Transverse colon (tissue), 4 donors: ENCODE measurements at regions not wholly inside any gene's neighbourhood (a gene's known extent, or its start where the extent isn't known, plus 50 kb on each side); places are given as distances from the start of the nearest gene placed in this dataset.

ENCODE experiments used
- DNase-seq: peaks from one replicate; pipeline ENCODE4 v3.0.0-alpha.2; 2019
- H3K27ac ChIP-seq, 4 donors: fragments of 200-600 bp; sonication (generic); 2 replicates each; pipeline ENCODE4 v1.5.1; 2016 to 2018; ENCODE audit warnings: inconsistent platforms in 4 of 4
- H3K27me3 ChIP-seq: fragments of 200-600 bp; sonication (generic); 2 replicates; pipeline ENCODE4 v1.5.1; 2017; ENCODE audit warnings: inconsistent platforms
- H3K36me3 ChIP-seq, 4 donors: fragments of 200-600 bp; sonication (generic); 2 replicates each; pipeline ENCODE4 v1.5.1; 2017 to 2019; ENCODE audit warnings: inconsistent platforms in 4 of 4
- H3K4me1 ChIP-seq, 4 donors: fragments of 200-600 bp; sonication (generic); 2 replicates each; pipeline ENCODE4 v1.5.1; 2017 to 2020; ENCODE audit warnings: inconsistent platforms in 4 of 4
- H3K4me3 ChIP-seq, 4 donors: fragments of 200-600 bp; sonication (generic); 1 replicate in 1 of 4; 2 replicates in 3 of 4; pipeline versions ENCODE4 v1.5.1 to v1.6.1; 2017 to 2019; ENCODE audit warnings: inconsistent platforms in 4 of 4
- H3K9me3 ChIP-seq, 2 donors: fragments of 200-600 bp; sonication (generic); 2 replicates each; pipeline ENCODE4 v1.5.1; 2017 to 2019; ENCODE audit warnings: inconsistent platforms in 2 of 2
- EP300 ChIP-seq: sonication (generic); formaldehyde crosslinking; IDR thresholded peaks from one replicate; pipeline ENCODE4 v1.6.1; 2017; ENCODE audit warnings: antibody characterized with exemption, low read depth
- POLR2A ChIP-seq: fragments of 450-650 bp; IDR thresholded peaks from one replicate; pipeline ENCODE4 v1.6.1; 2016; ENCODE audit warnings: antibody characterized with exemption, mild to moderate bottlenecking, moderate library complexity
- POLR2AphosphoS5 ChIP-seq, 3 donors: sonication (generic); formaldehyde crosslinking; IDR thresholded peaks; one replicate each; pipeline ENCODE4 v1.6.1; 2016; ENCODE audit warnings: antibody characterized with exemption in 3 of 3
- WGBS, 2 donors: methylation state at CpG; one replicate each; pipeline ENCODE4 v1.1.5; 2018; ENCODE audit warnings: low coverage in 1 of 2; 5-methylcytosine and 5-hydroxymethylcytosine counted together
- in situ Hi-C, 4 donors: fragments of 200-750 bp; cut with MboI; loops; one replicate each; pipeline versions ENCODE4 v1.15.0 to v1.15.1; 2017; ENCODE audit warnings: low sequenced_read_pairs in 3 of 4, low pct_ligation_motif_present in 1 of 4, low pct_unique_long_range_greater_than_20kb in 1 of 4
- intact Hi-C: fragments of 100-400 bp; cut with DNase I; formaldehyde crosslinking; loops from one replicate; pipeline ENCODE4 v1.15.1; 2023; ENCODE audit warnings: low total_unique reads
- TF ChIP-seq, protein P1 (sequence below), 5 experiments: fragments of 200-600 bp in 3 of 5; fragments of 450-650 bp in 2 of 5; sonication (generic) in 3 of 5; IDR thresholded peaks; 1 replicate in 2 of 5; 2 replicates in 3 of 5; pipeline ENCODE4 v1.5.1; 2016 to 2017; ENCODE audit warnings: antibody characterized with exemption in 5 of 5, inconsistent platforms in 3 of 5, mild to moderate bottlenecking in 2 of 5, moderate library complexity in 1 of 5

DNA sequence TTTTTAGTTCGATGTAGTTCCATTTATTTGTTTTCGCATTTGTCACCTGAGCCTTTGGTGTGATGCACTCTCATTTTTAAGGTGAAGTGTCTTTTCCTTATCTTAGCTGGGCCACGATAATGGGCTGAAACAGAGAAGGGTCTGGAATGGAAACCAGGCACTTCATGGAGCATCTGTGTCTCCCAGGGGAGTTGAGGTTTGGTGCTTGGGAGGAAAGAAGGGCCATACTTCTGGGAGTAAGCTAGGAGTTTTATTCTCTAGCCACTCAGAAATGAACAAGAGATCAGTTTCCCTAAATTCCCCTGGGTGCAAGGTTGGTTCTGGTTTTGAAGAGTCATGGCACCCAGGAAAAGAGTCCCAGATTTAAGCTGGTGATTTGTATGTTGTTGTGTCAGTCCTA, 179.4 kb upstream of the CXCR4 start:
- WGBS, 2 donors: 61 to 63% methylated on average over 3 of the region's 3 CpGs
- no peak overlapping the region for H3K4me3 ChIP-seq
- no peaks in the 10 kb centered on the region for H3K36me3 ChIP-seq
- no peaks in the 10 kb centered on the region for H3K9me3 ChIP-seq
- H3K27ac ChIP-seq: no peak overlapping the region
- no peak for DNase-seq
- intact Hi-C loops (no loop called here), in situ Hi-C loops (no loop called here)
- no peaks in the 10 kb centered on the region for H3K4me1 ChIP-seq
- TF ChIP-seq, protein P1, sequence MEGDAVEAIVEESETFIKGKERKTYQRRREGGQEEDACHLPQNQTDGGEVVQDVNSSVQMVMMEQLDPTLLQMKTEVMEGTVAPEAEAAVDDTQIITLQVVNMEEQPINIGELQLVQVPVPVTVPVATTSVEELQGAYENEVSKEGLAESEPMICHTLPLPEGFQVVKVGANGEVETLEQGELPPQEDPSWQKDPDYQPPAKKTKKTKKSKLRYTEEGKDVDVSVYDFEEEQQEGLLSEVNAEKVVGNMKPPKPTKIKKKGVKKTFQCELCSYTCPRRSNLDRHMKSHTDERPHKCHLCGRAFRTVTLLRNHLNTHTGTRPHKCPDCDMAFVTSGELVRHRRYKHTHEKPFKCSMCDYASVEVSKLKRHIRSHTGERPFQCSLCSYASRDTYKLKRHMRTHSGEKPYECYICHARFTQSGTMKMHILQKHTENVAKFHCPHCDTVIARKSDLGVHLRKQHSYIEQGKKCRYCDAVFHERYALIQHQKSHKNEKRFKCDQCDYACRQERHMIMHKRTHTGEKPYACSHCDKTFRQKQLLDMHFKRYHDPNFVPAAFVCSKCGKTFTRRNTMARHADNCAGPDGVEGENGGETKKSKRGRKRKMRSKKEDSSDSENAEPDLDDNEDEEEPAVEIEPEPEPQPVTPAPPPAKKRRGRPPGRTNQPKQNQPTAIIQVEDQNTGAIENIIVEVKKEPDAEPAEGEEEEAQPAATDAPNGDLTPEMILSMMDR (IDR thresholded peaks at IDR 0.05): no peak
- TF ChIP-seq POLR2A (no peak), POLR2AphosphoS5 (IDR thresholded peaks at IDR 0.05) (no peak), EP300 (no peak)
- H3K27me3 ChIP-seq: no peaks in the 10 kb centered on the region

DNA sequence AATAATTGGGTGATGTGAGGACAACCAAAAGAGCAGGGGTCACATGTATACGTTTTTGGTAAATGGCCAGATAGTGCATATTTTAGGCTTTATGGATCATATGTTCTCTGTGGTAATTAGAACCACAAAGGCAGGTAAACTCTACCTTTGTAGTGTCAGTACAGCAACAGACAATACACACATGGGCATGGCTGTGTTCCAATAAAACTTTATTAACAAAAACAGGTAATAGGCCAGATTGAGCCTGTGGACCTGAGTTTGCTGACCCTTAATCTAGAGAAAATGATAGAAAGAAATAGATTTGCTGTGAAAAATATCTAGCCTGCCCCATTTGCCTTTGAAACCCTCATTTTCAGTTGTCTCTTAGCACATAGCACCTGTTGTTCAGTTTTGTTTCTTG, 177.2 kb upstream of the CXCR4 start:
- DNase-seq: no peak
- in situ Hi-C loops: no loop called here
- Histone ChIP-seq H3K36me3 (no peaks in the 10 kb centered on the region), H3K4me3 (no peak overlapping the region), H3K27ac (no peak overlapping the region), H3K4me1 (no peaks in the 10 kb centered on the region), H3K9me3 (no peaks in the 10 kb centered on the region), H3K27me3 (no peaks in the 10 kb centered on the region)
- 75 to 88% methylated on average over 1 of the region's 1 CpG for WGBS, 2 donors
- intact Hi-C loops: no loop called here
- TF ChIP-seq POLR2A (no peak), POLR2AphosphoS5 (IDR thresholded peaks at IDR 0.05) (no peak), EP300 (no peak)
- TF ChIP-seq, protein P1 (IDR thresholded peaks at IDR 0.05): no peak

DNA sequence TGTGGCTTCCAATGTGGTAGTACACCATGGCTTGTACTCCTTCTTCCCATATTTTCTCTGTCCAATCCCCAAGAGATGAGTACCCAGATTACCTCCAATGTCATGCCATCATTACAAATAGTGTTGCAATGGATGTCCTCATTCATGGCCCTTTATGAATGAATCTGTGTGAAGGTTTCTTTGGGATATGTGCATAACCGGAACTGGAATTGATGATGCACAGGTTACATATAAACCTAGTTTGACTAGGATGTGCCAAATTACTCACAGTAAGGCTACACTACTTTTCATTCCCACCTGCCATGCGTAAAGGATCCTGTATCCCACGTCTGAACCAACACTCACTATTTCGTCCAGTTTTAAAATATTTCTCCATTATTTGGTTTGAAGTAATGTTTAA, 173.9 kb upstream of the CXCR4 start:
- intact Hi-C loops: no loop called here
- WGBS, 2 donors: 75 to 86% methylated on average over 4 of the region's 4 CpGs
- no peaks in the 10 kb centered on the region for H3K36me3 ChIP-seq

DNA sequence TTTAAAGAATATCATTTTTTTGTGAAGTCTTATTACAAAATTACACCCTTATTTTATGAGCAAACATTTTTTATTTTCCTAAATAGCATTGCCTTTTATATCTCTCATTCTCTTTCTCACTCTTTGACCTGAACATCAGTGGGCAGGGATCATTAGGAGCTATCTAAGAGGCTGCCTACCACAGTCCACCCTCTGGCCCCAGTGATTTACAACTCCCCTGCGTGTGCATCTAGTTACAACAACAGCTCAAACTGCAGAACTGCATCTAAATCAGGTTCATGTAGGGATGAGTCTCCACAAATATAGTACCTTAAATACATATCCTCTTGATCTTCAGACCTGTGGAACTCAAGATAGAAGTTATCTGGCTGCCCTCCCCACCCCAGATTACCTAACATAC, 172.4 kb upstream of the CXCR4 start:
- intact Hi-C loops: no loop called here
- Histone ChIP-seq H3K9me3 (no peaks in the 10 kb centered on the region), H3K27ac (no peak overlapping the region), H3K27me3 (no peaks in the 10 kb centered on the region), H3K36me3 (no peaks in the 10 kb centered on the region), H3K4me3 (no peak overlapping the region), H3K4me1 (no peaks in the 10 kb centered on the region)
- in situ Hi-C loops: no loop called here
- WGBS, 2 donors: 50 to 67% methylated on average over 1 of the region's 1 CpG
- no peak for DNase-seq
- TF ChIP-seq, protein P1 (IDR thresholded peaks at IDR 0.05): no peak
- TF ChIP-seq EP300 (no peak), POLR2A (no peak), POLR2AphosphoS5 (IDR thresholded peaks at IDR 0.05) (no peak)

More for the DNA sequence above, 173.9 kb upstream of the CXCR4 start:
- no peaks in the 10 kb centered on the region for H3K27me3 ChIP-seq
- no peak overlapping the region for H3K4me3 ChIP-seq
- no peak for TF ChIP-seq EP300
- DNase-seq: no peak
- no peaks in the 10 kb centered on the region for H3K9me3 ChIP-seq
- H3K27ac ChIP-seq: no peak overlapping the region
- in situ Hi-C loops: no loop called here
- H3K4me1 ChIP-seq: no peaks in the 10 kb centered on the region

DNA sequence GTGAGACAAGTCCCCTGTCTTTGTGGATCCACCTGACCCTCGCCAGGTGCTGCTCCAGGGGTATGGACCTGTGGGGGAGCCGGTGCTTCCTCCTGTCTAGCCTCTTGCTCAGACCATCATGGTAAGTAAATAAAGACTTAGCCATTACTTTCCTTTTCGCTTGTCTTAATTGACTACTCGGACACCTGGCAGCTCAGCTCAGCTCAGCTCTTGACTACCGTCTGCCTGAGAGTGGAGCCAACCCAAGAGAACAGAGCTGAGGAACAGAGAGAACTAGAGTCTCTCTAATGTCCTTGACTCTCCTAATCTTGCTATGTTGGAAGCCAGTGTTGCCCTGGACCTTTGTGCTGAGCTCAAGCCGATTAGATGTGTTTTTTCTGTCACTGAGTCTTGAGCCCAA, 170.3 kb upstream of the CXCR4 start:
- H3K27ac ChIP-seq: no peak overlapping the region
- H3K4me1 ChIP-seq: no peaks in the 10 kb centered on the region
- H3K27me3 ChIP-seq: no peaks in the 10 kb centered on the region
- no peak for DNase-seq
- H3K36me3 ChIP-seq: no peaks in the 10 kb centered on the region
- TF ChIP-seq POLR2AphosphoS5 (IDR thresholded peaks at IDR 0.05): no peak
- no peak for TF ChIP-seq POLR2A
- in situ Hi-C loops (no loop called here), intact Hi-C loops (no loop called here)
- H3K9me3 ChIP-seq: no peaks in the 10 kb centered on the region
- WGBS, 2 donors: 88 to 100% methylated on average over 1 to 6 of the region's 6 CpGs
- no peak overlapping the region for H3K4me3 ChIP-seq
